Panc1 (cell line): ENCODE measurements at regions not wholly inside any gene's neighbourhood (a gene's known extent, or its start where the extent isn't known, plus 50 kb on each side); places are given as distances from the start of the nearest gene placed in this dataset.

ENCODE experiments used
- CTCF ChIP-seq: fragments of 450-650 bp; IDR thresholded peaks from 2 replicates; pipeline ENCODE4 v1.5.1; 2017; ENCODE audit warnings: mild to moderate bottlenecking
- POLR2AphosphoS5 ChIP-seq: IDR thresholded peaks from 2 replicates; pipeline ENCODE4 v1.6.1; 2012; ENCODE audit warnings: mild to moderate bottlenecking, low read depth, low read length, moderate library complexity
- TCF7L2 ChIP-seq: IDR thresholded peaks from 2 replicates; pipeline ENCODE4 v1.6.1; 2011; ENCODE audit warnings: mild to moderate bottlenecking, low read depth, low read length, inconsistent platforms

GRCh38 chr6:170117111-170117972 is 173.5 kb downstream of the DLL1 start:
- TF ChIP-seq CTCF (no peak), POLR2AphosphoS5 (no peak), TCF7L2 (no peak)
